ENCODE measurements at regions not wholly inside any gene's neighbourhood (a gene's known extent, or its start where the extent isn't known, plus 50 kb on each side); places are given as distances from the start of the nearest gene placed in this dataset.

- TF ChIP-seq ZNF512 (CRISPR knock-in tag; IDR thresholded peaks at IDR 0.05; ENCODE audit: borderline replicate concordance) (no peak), PREB (CRISPR knock-in tag; IDR thresholded peaks at IDR 0.05; ENCODE audit: borderline replicate concordance) (no peak), CTCF (IDR thresholded peaks at IDR 0.05) (no peak), FOXP4 (CRISPR knock-in tag; IDR thresholded peaks at IDR 0.05) (no peak), NR3C1 (CRISPR knock-in tag; conservative IDR thresholded peaks at IDR 0.05; ENCODE audit: low read depth) (no peak), RELA (CRISPR knock-in tag; IDR thresholded peaks at IDR 0.05; ENCODE audit: borderline replicate concordance) (no peak), JAZF1 (CRISPR knock-in tag; IDR thresholded peaks at IDR 0.05) (no peak), MLX (CRISPR knock-in tag; IDR thresholded peaks at IDR 0.05) (no peak), E2F5 (CRISPR knock-in tag; IDR thresholded peaks at IDR 0.05) (no peak), NFYB (CRISPR knock-in tag; conservative IDR thresholded peaks at IDR 0.05; ENCODE audit: low read depth) (no peak), FOXK1 (CRISPR knock-in tag; IDR thresholded peaks at IDR 0.05) (no peak), NR2C2 (CRISPR knock-in tag; IDR thresholded peaks at IDR 0.05) (no peak), ATF3 (CRISPR knock-in tag; conservative IDR thresholded peaks at IDR 0.05) (no peak)
These were observed 139.5 kb downstream of the PFKFB3 start for GRCh38 chr10:6342096-6342685.
